ENCODE measurements at regions not wholly inside any gene's neighbourhood (a gene's known extent, or its start where the extent isn't known, plus 50 kb on each side); places are given as distances from the start of the nearest gene placed in this dataset.

DNA sequence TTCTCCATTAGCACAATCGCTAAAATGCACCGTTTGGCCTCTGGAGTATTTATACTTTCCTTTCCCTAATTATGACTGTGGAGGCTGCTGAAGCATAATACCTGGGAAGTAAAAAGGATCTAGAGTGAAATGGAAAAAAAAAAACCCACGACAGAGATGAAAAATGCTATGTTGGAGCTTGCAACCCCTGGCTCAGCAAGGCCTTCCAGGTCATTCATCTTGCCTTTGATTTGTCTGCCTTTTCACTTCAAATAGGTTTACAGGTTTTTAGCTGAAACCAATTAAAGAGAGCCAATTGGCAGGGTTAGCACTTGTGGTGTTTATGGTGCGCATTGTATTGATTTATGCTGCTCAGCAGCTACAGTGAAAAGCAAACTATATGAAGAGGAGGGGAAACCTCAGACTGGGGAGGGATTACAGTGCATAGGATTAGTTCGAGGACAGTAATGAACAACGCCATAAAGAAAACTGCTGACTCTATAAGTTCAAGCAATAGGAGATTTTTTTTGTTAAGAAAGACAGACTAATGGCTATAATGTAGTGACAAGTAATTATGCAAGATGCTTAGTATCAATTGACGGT is 347.9 kb downstream of the MEIS1 start:
- no peaks in the 10 kb centered on the region for H3K27me3 ChIP-seq (ENCODE audit: control insufficient read depth in 2 of 2, insufficient read depth in 2 of 2, low read length in 2 of 2)
- TF ChIP-seq POLR2AphosphoS5 (IDR thresholded peaks at IDR 0.05; ENCODE audit: insufficient read depth, low read depth, low read length) = no peak
- no peak for TF ChIP-seq POLR2A (IDR thresholded peaks at IDR 0.05; ENCODE audit: low read depth, low read length)
- TF ChIP-seq GATA2 (IDR thresholded peaks at IDR 0.05; ENCODE audit: insufficient read depth, insufficient read length, low read depth, low read length) = no peak
- TF ChIP-seq FOS (IDR thresholded peaks at IDR 0.05; ENCODE audit: borderline replicate concordance, insufficient read depth, low read length) = no peak
- TF ChIP-seq JUN (IDR thresholded peaks at IDR 0.05; ENCODE audit: borderline replicate concordance, insufficient read depth, insufficient read length, low read depth) = no peak
- no peak for TF ChIP-seq EZH2 (IDR thresholded peaks at IDR 0.05; ENCODE audit: borderline replicate concordance, low read depth, low read length, severe bottlenecking)
- TF ChIP-seq, protein P1, sequence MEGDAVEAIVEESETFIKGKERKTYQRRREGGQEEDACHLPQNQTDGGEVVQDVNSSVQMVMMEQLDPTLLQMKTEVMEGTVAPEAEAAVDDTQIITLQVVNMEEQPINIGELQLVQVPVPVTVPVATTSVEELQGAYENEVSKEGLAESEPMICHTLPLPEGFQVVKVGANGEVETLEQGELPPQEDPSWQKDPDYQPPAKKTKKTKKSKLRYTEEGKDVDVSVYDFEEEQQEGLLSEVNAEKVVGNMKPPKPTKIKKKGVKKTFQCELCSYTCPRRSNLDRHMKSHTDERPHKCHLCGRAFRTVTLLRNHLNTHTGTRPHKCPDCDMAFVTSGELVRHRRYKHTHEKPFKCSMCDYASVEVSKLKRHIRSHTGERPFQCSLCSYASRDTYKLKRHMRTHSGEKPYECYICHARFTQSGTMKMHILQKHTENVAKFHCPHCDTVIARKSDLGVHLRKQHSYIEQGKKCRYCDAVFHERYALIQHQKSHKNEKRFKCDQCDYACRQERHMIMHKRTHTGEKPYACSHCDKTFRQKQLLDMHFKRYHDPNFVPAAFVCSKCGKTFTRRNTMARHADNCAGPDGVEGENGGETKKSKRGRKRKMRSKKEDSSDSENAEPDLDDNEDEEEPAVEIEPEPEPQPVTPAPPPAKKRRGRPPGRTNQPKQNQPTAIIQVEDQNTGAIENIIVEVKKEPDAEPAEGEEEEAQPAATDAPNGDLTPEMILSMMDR (IDR thresholded peaks at IDR 0.05; ENCODE audit: extremely low read depth in 1 of 2, insufficient read depth in 1 of 2, low read depth in 1 of 2, low read length in 2 of 2) = no peak
- ChIA-PET CTCF (interaction anchor here (1.7 kb wide), 1 partner anchor 16 kb away, joined by 3 read pairs; no protein-coding TSS in a partner anchor), POLR2A (no interaction called here)
- H3K4me2 ChIP-seq (ENCODE audit: insufficient read depth, low read length) = no peak overlapping the region
- H4K20me1 ChIP-seq (replicated peaks; ENCODE audit: control insufficient read depth, extremely low read depth, insufficient read depth, low read length) = no peaks in the 10 kb centered on the region
- no peak overlapping the region for H2AFZ ChIP-seq (ENCODE audit: low read depth, low read length)
- H3K4me1 ChIP-seq (ENCODE audit: control insufficient read depth, extremely low read depth, insufficient read depth, low read length) = no peaks in the 10 kb centered on the region
- dilution Hi-C loops (cut with MboI; ENCODE audit: extremely low pct_ligation_motif_present, low sequenced_read_pairs) = no loop called here
- no peak overlapping the region for H3K27ac ChIP-seq (ENCODE audit: insufficient read depth, low read depth, low read length)
- DNase-seq (ENCODE audit: low read depth, low spot score) (no peak), FAIRE-seq (no peak)
- no peaks in the 10 kb centered on the region for H3K9me1 ChIP-seq (replicated peaks; ENCODE audit: control insufficient read depth, extremely low read depth, insufficient read depth, low read length)
- no peak overlapping the region for H3K9ac ChIP-seq (replicated peaks; ENCODE audit: extremely low read depth, insufficient read depth, low read length)
- BruUV-seq (replicated peaks) = no TSS peak
- no peaks in the 10 kb centered on the region for H3K79me2 ChIP-seq (ENCODE audit: control insufficient read depth, insufficient read depth, low read length)
- H3K4me3 ChIP-seq (replicated peaks in 1 of 3; ENCODE audit: insufficient read depth in 1 of 3, low read depth in 1 of 3, low read length in 3 of 3) = no peak overlapping the region
- H3K9me3 ChIP-seq (replicated peaks; ENCODE audit: control insufficient read depth, insufficient read depth, low read length) = no peaks in the 10 kb centered on the region
- intact Hi-C loops (cut with micrococcal nuclease) = no loop called here
- H3K36me3 ChIP-seq (ENCODE audit: control insufficient read depth in 2 of 2, extremely low read depth in 1 of 2, insufficient read depth in 2 of 2, low read length in 2 of 2) = no peaks in the 10 kb centered on the region

Measured in endothelial cell of umbilical vein (primary cell).